ENCODE measurements at regions not wholly inside any gene's neighbourhood (a gene's known extent, or its start where the extent isn't known, plus 50 kb on each side); places are given as distances from the start of the nearest gene placed in this dataset.

DNA sequence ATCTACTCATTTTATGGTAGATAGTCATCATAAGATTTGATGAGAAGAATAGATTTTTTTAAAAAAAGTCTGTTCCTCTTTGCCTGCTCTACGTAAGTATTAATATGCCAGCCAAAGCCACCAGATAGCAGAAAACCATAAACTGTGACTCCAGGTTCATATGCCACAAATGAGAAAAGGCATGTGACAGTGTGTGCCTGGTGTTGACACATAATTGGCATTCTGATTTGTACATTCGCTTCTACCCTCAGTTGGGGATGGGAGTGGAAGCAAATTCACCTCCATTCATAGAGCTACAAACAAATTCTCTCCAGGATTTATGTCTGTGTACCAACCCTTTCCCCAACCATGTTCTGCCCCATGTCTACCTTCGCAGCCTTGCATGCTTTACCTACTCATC lies 391.6 kb downstream of the PMP22 start:
- peaks cover 2% of the 10 kb centered on the region for H3K27me3 Mint-ChIP-seq (ENCODE audit: insufficient read depth)
- H3K27ac Mint-ChIP-seq: no peak overlapping the region

DNA sequence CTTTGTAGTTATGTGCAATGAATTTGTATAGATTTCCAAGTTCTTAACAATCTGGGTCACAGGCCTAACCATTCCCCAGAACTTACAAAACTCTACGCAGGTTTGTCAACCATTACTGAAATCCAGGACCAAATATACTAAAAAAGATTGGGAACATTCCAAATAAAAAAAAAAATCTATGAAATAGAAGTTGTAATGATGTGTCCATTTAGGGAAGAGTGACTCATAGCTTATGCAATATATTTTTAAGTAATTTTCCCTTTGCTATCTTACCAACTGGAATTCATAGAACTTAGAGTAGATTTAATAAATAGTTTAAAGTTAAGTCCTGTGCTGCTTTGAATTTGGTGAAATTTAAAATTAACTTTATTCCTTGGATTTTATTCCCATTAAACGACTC lies 393.2 kb downstream of the PMP22 start:
- H3K36me3 Mint-ChIP-seq (ENCODE audit: low read depth): no peaks in the 10 kb centered on the region
- TF ChIP-seq, protein P1, sequence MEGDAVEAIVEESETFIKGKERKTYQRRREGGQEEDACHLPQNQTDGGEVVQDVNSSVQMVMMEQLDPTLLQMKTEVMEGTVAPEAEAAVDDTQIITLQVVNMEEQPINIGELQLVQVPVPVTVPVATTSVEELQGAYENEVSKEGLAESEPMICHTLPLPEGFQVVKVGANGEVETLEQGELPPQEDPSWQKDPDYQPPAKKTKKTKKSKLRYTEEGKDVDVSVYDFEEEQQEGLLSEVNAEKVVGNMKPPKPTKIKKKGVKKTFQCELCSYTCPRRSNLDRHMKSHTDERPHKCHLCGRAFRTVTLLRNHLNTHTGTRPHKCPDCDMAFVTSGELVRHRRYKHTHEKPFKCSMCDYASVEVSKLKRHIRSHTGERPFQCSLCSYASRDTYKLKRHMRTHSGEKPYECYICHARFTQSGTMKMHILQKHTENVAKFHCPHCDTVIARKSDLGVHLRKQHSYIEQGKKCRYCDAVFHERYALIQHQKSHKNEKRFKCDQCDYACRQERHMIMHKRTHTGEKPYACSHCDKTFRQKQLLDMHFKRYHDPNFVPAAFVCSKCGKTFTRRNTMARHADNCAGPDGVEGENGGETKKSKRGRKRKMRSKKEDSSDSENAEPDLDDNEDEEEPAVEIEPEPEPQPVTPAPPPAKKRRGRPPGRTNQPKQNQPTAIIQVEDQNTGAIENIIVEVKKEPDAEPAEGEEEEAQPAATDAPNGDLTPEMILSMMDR (IDR thresholded peaks at IDR 0.05): no peak
- H3K4me1 Mint-ChIP-seq (ENCODE audit: low read depth): peaks cover 9% of the 10 kb centered on the region; the same call in 1 of the 2 replicates
- no peak for DNase-seq
- no peaks in the 10 kb centered on the region; the same call in none of the 2 replicates for H3K27me3 Mint-ChIP-seq (ENCODE audit: insufficient read depth)
- no peak overlapping the region for H3K27ac Mint-ChIP-seq
- H3K4me3 Mint-ChIP-seq: no peak overlapping the region
- H3K9me3 Mint-ChIP-seq: no peaks in the 10 kb centered on the region

More for the DNA sequence above, 391.6 kb downstream of the PMP22 start:
- no peaks in the 10 kb centered on the region for H3K9me3 Mint-ChIP-seq
- H3K4me1 Mint-ChIP-seq (ENCODE audit: low read depth): peaks cover 9% of the 10 kb centered on the region; the same call in 1 of the 2 replicates
- DNase-seq: no peak
- no peaks in the 10 kb centered on the region for H3K36me3 Mint-ChIP-seq (ENCODE audit: low read depth)
- TF ChIP-seq, protein P1 (IDR thresholded peaks at IDR 0.05): no peak
- no peak overlapping the region for H3K4me3 Mint-ChIP-seq

DNA sequence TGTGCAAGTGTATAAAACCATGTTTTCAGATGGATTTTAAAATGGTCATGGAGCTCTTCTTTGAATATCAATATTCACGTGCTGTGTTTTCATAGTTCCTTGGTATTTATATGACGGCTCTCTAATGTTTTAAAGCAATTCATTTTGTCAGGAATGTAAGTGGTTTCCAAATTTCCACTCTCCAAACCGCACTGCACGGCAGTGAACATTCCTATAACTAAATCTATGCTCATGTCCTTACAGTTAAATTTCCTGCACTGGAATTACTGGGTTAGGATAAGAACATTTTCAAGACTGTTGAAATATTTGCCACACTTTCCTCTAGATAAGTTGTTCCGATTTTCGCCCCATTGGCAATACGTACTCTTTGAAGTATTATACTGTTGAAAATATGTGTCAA lies 398.9 kb downstream of the PMP22 start:
- Mint-ChIP-seq H3K4me1 (ENCODE audit: low read depth) (peaks cover 7% of the 10 kb centered on the region; the same call in 1 of the 2 replicates), H3K9me3 (no peaks in the 10 kb centered on the region), H3K4me3 (no peak overlapping the region), H3K27ac (no peak overlapping the region), H3K27me3 (ENCODE audit: insufficient read depth) (peaks cover 2% of the 10 kb centered on the region), H3K36me3 (ENCODE audit: low read depth) (no peaks in the 10 kb centered on the region; the same call in 1 of the 2 replicates)
- TF ChIP-seq, protein P1 (IDR thresholded peaks at IDR 0.05): no peak
- DNase-seq: no peak

DNA sequence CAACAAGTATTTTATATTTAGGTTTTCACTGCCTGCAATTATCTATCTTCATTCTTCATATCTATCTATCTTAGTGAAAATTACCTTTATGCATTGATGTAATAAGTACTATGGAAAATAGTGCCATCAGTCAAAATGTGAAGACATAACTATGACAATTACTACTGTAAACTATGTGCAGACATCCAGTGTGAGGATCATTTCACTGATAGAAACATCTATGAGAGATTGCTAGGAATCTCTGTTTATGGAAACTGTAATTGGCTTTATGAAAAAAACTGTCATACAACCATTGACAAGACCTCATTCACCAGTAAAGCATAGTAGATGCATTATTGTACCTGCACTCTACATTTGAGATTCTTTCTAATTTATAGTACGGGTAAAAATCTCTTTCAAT lies 401.0 kb downstream of the PMP22 start:
- Mint-ChIP-seq H3K27ac (no peak overlapping the region), H3K27me3 (ENCODE audit: insufficient read depth) (peaks cover 2% of the 10 kb centered on the region), H3K9me3 (no peaks in the 10 kb centered on the region), H3K36me3 (ENCODE audit: low read depth) (no peaks in the 10 kb centered on the region; the same call in 1 of the 2 replicates), H3K4me3 (no peak overlapping the region), H3K4me1 (ENCODE audit: low read depth) (peaks cover 22% of the 10 kb centered on the region)
- DNase-seq: no peak
- TF ChIP-seq, protein P1 (IDR thresholded peaks at IDR 0.05): no peak

DNA sequence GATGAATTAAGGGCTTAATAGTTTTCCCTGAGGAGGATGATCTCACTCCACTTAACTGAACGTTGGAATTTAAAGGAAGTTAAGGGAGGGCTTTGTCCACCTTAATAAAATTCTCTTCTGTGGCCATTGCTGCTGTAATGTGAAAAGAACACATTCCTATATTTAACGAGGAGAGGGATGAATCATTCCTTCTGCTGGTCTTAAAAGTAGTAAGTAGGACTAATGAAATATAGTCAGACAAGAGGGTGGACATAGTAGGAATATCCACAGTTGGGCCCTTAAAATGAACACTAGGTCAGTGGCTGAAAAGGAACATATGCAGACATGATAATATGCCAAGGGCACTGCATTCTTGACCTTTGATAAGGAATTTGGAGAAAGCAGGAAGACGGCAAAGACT lies 405.6 kb downstream of the PMP22 start:
- DNase-seq: peak; percentile 27
- TF ChIP-seq, protein P1 (IDR thresholded peaks at IDR 0.05): no peak
- peaks cover 5% of the 10 kb centered on the region for H3K9me3 Mint-ChIP-seq
- H3K4me3 Mint-ChIP-seq: no peak overlapping the region
- H3K27me3 Mint-ChIP-seq (ENCODE audit: insufficient read depth): peaks cover 5% of the 10 kb centered on the region
- H3K27ac Mint-ChIP-seq: no peak overlapping the region
- peaks cover 6% of the 10 kb centered on the region; the same call in 1 of the 2 replicates for H3K36me3 Mint-ChIP-seq (ENCODE audit: low read depth)
- peaks cover 18% of the 10 kb centered on the region for H3K4me1 Mint-ChIP-seq (ENCODE audit: low read depth)

DNA sequence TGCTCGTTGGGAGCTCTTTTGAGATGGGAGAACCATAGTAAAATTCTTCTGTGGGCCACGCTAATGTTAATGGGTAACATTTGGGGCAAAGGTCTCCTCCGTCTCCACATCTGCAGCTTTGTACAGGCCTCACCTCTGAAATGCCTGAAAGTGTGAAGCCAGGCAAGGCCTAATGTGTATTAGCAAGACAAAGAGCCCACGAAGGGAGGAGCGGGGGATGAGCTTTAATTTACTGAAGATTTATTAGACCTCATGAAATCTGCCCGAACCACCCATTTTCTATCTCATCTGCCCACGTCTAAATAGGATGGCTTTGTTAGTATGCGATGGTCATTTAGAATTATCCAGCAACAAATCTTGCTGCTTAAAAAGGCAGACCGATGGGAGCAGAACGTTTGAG lies 408.9 kb downstream of the PMP22 start:
- H3K4me3 Mint-ChIP-seq: no peak overlapping the region
- peaks cover 6% of the 10 kb centered on the region; the same call in 1 of the 2 replicates for H3K36me3 Mint-ChIP-seq (ENCODE audit: low read depth)
- peaks cover 5% of the 10 kb centered on the region for H3K9me3 Mint-ChIP-seq
- no peak for DNase-seq
- H3K27ac Mint-ChIP-seq: no peak overlapping the region
- TF ChIP-seq, protein P1 (IDR thresholded peaks at IDR 0.05): no peak
- peaks cover 18% of the 10 kb centered on the region for H3K4me1 Mint-ChIP-seq (ENCODE audit: low read depth)
- H3K27me3 Mint-ChIP-seq (ENCODE audit: insufficient read depth): peaks cover 3% of the 10 kb centered on the region; the same call in 1 of the 2 replicates
